Activated T-helper 2 cell treated with anti-CD3 and anti-CD28 coated beads, Interferon-gamma antibody, Interleukin-2, Interleukin-4, amounts not matched to agents 10 μg/mL and 5 μg/mL and 100 μg/mL, durations not matched to agents 14 hours and 24 hours and 36 hours (primary cell): ENCODE measurements at regions not wholly inside any gene's neighbourhood (a gene's known extent, or its start where the extent isn't known, plus 50 kb on each side); places are given as distances from the start of the nearest gene placed in this dataset.

Experiments
- DNase-seq: peaks from one replicate; pipeline ENCODE4 v3.0.0; 2021; ENCODE audit warnings: low spot score
- H3K27ac Mint-ChIP-seq: one replicate; pipeline ENCODE4 v1.8.0; 2021; ENCODE audit warnings: mixed read lengths
- H3K27me3 Mint-ChIP-seq: one replicate; pipeline ENCODE4 v1.8.0; 2021; ENCODE audit warnings: low read depth, mixed read lengths
- H3K36me3 Mint-ChIP-seq: one replicate; pipeline ENCODE4 v1.8.0; 2021; ENCODE audit warnings: low read depth, mixed read lengths
- H3K4me1 Mint-ChIP-seq: one replicate; pipeline ENCODE4 v1.8.0; 2021; ENCODE audit warnings: low read depth, mixed read lengths
- H3K4me3 Mint-ChIP-seq: one replicate; pipeline ENCODE4 v1.8.0; 2021; ENCODE audit warnings: low read depth, mild to moderate bottlenecking, moderate library complexity, mixed read lengths
- H3K9me3 Mint-ChIP-seq: one replicate; pipeline ENCODE4 v1.8.0; 2021; ENCODE audit warnings: mixed read lengths
- intact Hi-C: fragments of 100-400 bp; cut with micrococcal nuclease; formaldehyde crosslinking; loops from one replicate; pipeline ENCODE4 v1.15.1; 2023

DNA sequence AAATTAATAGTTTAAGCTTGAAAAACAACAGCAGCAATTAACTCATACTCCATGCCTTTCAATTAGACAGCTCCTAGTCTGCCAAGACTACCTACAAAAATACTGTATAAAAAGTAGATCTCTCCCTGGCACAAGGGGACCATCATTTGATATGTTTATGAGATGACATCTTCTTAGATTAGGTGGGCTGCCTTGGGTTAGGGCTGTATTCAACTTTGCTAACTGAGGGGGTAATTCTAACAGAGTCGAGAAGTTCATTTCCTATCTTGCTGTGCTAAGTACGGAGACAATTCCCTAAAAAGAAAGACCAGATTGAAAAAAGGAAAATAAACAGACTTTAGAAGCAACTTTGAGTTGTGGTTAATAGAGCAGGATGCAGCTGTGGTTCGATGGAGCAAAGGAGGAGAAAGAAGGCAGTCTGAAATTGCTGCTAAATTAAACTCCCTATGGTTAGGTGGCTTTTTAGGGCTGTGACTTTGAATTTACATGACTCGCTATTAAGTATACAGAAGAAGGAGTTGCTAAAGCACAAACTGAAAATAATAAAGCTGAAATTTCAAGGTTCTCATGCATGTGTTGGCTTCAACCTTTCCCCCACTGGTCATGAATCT, 75.4 kb downstream of the CDC7 start:
- Mint-ChIP-seq H3K27ac (no peak overlapping the region), H3K4me1 (peaks cover 30% of the 10 kb centered on the region), H3K4me3 (no peak overlapping the region)

DNA sequence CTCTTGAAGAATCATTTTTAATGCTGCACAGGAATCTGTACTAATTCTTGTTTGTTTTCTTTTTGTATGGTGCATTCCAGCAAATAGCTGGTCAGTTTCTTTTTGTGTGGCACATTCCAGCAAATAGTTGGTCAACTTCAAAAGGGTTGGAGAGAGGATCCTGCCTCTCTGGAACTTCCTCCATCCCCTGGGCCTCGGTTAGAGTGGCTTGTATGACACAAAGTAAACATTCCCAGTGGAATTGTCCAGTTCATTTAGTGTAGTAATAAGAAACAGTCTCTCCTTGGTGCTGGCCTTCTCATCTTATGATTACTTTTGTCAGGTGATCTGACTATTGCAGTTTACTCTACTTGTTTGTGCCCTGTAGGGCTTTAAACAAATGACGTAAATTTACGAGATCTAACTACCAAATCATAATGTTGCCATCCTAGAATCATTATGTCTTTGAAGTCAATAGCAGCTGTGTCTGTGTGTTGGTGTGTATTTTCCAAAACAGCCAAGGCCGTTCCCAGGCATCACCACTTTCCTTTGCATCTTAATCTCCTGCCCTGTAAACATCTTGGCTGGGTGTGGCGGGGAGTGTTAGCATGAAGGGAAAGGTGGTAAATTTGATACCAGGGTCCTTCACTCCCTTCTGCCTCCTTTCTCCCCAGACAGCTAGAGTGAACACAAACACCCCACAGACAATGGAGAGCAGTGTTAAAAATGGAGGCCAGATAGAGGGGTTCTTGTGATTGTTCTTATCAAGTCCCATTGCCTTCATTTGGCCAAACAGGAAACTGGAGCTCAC, 77.9 kb downstream of the CDC7 start:
- Mint-ChIP-seq H3K27me3 (peaks cover 3% of the 10 kb centered on the region), H3K4me3 (no peak overlapping the region), H3K9me3 (peaks cover under 1% of the 10 kb centered on the region), H3K27ac (no peak overlapping the region), H3K36me3 (no peaks in the 10 kb centered on the region), H3K4me1 (peaks cover 21% of the 10 kb centered on the region)
- no peak for DNase-seq
- intact Hi-C loops: no loop called here

More for the DNA sequence above, 75.4 kb downstream of the CDC7 start:
- DNase-seq: no peak
- intact Hi-C loops: no loop called here
- peaks cover 3% of the 10 kb centered on the region for H3K27me3 Mint-ChIP-seq
- no peaks in the 10 kb centered on the region for H3K36me3 Mint-ChIP-seq
- peaks cover 3% of the 10 kb centered on the region for H3K9me3 Mint-ChIP-seq

DNA sequence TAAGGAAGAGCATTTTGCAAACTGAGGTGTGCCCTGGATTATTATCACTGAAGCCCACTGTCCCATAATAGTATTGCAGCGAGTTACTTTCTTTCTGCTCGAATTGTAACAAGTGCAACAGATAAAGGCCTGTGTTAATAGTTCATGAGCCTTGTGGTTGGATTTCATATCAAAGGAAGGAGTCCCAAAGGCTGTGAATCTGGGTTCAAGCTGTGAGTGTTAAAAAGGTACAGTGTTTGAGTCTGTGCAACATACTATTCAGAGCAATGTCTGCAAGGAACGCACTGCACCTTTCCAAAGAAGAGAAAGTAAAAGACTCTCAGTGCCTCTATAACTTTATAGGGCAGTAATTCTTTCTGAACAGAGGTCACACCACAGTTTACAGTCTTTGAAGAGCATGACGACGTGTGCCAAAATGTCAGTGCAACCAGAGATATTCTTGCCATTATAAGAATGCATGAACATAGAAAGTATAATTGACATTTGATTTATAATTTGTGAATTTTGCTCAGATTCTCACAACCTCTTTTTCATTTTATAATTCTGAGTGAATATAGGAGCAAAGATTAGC, 79.1 kb downstream of the CDC7 start:
- H3K4me3 Mint-ChIP-seq: no peak overlapping the region

DNA sequence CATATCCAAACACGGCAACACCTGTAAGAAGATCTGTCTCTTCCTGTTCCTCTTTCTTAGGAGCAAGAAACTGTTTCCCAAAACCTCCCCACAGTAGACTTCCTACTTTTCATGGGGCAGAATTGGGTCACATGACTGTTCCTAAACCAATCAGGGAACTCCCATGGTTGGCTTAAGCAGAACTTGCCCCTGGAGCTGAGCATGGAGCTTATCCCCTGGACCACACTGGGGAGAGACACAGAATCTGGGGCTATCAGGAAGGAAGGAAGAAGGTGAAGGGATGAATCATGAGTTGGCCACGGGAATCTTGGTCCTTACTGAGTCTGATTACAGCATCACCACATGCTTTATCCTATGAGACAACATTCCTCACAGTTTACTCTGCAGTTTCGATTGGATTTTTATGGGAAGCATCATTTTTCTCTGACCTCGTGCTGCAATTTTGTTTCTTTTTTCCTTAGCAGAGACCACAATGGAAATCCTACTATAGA, 81.8 kb downstream of the CDC7 start:
- H3K9me3 Mint-ChIP-seq: no peaks in the 10 kb centered on the region
- intact Hi-C loops: no loop called here
- H3K27me3 Mint-ChIP-seq: peaks cover 2% of the 10 kb centered on the region
- no peaks in the 10 kb centered on the region for H3K36me3 Mint-ChIP-seq
- no peak overlapping the region for H3K4me3 Mint-ChIP-seq
- H3K27ac Mint-ChIP-seq: no peak overlapping the region
- no peak for DNase-seq
- peaks cover 18% of the 10 kb centered on the region for H3K4me1 Mint-ChIP-seq

More for the DNA sequence above, 79.1 kb downstream of the CDC7 start:
- peaks cover 23% of the 10 kb centered on the region for H3K4me1 Mint-ChIP-seq
- no peaks in the 10 kb centered on the region for H3K36me3 Mint-ChIP-seq
- no peak overlapping the region for H3K27ac Mint-ChIP-seq
- H3K9me3 Mint-ChIP-seq: no peaks in the 10 kb centered on the region
- intact Hi-C loops: no loop called here
- no peak for DNase-seq
- H3K27me3 Mint-ChIP-seq: peaks cover 3% of the 10 kb centered on the region

DNA sequence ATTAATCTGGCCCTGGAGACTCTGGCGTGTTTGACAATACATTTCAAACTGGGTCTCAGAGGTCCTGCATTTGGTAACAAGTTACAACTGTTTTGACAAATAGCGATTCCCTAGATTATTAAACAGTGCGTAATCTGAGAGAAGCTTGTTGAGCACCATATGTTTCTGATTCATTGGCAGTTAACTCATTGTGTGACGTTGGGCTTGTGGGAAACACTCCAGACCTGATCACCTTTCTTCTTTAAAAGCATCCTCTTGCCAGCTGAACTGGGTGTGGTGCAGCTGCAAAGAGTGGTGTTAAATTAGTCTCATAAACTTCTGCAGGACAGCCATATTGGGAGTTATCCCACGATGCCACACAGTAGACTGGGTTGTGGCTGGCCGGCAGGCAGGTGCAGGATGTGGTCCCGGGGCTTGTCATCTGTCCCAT, 82.7 kb downstream of the CDC7 start:
- no peak for DNase-seq
- Mint-ChIP-seq H3K4me3 (no peak overlapping the region), H3K9me3 (no peaks in the 10 kb centered on the region), H3K27me3 (peaks cover 2% of the 10 kb centered on the region), H3K36me3 (no peaks in the 10 kb centered on the region), H3K4me1 (peaks cover 18% of the 10 kb centered on the region), H3K27ac (no peak overlapping the region)
- intact Hi-C loops: no loop called here

DNA sequence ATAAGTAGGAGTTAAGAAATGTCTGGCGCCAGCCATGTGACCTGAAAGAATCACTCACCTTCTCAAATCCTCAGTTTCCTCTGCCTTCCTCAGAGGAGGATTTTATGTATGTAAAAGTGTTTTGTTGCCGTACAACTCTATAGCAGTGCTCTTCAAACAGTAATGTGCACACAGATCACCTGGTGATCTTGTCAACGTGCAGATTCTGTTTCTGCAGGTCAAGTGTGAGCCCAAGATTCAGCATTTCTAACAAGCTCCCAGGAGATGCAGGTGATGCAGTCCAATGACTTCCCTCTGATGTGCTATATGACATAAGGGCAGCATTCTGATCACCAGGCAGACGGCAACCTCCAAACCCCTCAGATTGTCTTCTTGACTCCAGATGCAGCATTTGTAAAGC, 83.7 kb downstream of the CDC7 start:
- Mint-ChIP-seq H3K4me3 (no peak overlapping the region), H3K27ac (no peak overlapping the region), H3K9me3 (no peaks in the 10 kb centered on the region), H3K36me3 (no peaks in the 10 kb centered on the region), H3K4me1 (peaks cover 18% of the 10 kb centered on the region), H3K27me3 (peaks cover 2% of the 10 kb centered on the region)
- no peak for DNase-seq
- intact Hi-C loops: no loop called here

DNA sequence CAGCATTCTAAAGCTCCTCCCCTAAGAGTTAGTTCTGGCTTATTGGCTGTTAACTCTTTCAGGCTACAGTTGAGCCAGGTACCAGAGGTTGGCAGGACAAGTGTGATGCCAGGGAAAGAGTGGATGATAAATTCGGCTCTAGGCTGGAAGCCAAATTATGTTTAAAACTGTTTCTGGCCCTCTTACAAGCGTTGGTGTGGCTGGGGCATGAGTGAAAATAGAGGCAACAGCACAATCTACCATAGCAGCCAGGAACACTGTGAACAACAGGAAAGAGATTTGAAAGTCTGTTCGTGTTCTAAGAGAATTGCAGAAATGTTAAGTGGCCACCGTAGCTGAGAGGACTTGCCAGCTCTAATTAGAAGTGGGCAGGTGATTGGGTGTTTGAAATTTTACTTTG, 84.2 kb downstream of the CDC7 start:
- no peak for DNase-seq
- Mint-ChIP-seq H3K4me1 (peaks cover 18% of the 10 kb centered on the region), H3K9me3 (no peaks in the 10 kb centered on the region), H3K4me3 (no peak overlapping the region), H3K27ac (no peak overlapping the region), H3K27me3 (no peaks in the 10 kb centered on the region), H3K36me3 (no peaks in the 10 kb centered on the region)
- intact Hi-C loops: no loop called here

DNA sequence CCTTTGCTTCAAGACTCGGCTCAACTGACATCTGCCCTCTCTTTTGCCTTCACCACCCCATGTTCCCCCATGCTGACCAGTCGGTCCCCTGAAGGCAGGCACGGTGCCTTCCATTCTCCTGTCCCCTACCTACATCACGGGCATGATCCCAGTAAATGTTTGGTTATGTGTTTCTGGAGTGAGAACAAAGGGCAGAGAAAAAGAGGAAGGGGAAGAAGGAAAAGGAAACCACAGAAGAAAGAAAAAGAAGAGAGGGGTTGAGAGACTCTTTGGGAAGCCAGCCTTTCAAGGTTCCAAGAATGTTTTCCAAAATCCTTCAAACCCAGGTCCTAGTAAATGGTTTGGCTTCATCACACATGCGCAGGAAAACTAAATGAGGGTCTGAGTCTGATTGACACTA, 84.9 kb downstream of the CDC7 start:
- Mint-ChIP-seq H3K4me1 (peaks cover 15% of the 10 kb centered on the region), H3K9me3 (no peaks in the 10 kb centered on the region), H3K27ac (no peak overlapping the region), H3K4me3 (no peak overlapping the region), H3K36me3 (no peaks in the 10 kb centered on the region), H3K27me3 (no peaks in the 10 kb centered on the region)
- intact Hi-C loops: no loop called here
- DNase-seq: no peak

DNA sequence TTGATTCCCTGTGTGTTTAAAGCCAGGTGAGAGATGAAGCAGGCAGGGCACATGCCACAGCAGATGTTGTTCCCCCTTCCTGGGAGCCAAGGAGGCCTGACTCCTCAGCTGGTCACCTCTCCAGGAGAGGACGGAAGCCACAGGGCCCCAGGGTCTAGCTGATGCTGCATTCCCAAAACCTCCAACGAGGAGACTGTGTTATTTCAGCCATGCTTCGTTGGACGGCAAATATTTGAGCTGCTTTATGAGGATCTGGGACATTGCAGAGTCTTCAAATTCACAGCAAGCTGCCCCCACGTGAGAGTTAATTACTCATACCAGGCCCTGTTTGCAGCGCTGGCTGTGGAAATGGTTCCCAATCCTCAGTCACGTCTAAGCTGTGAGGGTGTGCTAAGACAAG, 85.3 kb downstream of the CDC7 start:
- Mint-ChIP-seq H3K4me3 (no peak overlapping the region), H3K27me3 (no peaks in the 10 kb centered on the region), H3K4me1 (peaks cover 18% of the 10 kb centered on the region), H3K36me3 (no peaks in the 10 kb centered on the region), H3K9me3 (no peaks in the 10 kb centered on the region), H3K27ac (no peak overlapping the region)
- DNase-seq: no peak
- intact Hi-C loops: no loop called here

DNA sequence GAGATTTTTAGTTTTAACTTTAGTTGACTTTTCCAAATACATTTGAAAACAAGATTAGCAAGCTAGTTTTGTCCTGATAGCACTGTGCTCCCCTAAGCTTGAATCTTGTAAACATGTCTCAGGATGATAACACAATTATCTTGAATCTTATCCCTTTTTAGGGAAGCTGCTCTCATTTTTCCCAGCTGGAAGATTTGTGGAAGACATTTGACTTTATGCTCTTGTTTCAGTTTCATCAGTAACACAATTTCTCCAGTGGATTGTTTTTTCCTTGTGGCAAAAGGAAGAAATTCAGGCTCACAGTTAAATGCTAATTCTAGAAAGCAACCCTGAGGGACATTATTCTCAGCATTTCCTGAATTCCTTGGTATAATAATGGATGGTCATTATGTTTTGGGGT, 88.8 kb downstream of the CDC7 start:
- Mint-ChIP-seq H3K4me1 (peaks cover 36% of the 10 kb centered on the region), H3K4me3 (no peak overlapping the region), H3K27me3 (no peaks in the 10 kb centered on the region), H3K27ac (no peak overlapping the region), H3K36me3 (no peaks in the 10 kb centered on the region), H3K9me3 (no peaks in the 10 kb centered on the region)
- DNase-seq: no peak
- intact Hi-C loops: no loop called here

DNA sequence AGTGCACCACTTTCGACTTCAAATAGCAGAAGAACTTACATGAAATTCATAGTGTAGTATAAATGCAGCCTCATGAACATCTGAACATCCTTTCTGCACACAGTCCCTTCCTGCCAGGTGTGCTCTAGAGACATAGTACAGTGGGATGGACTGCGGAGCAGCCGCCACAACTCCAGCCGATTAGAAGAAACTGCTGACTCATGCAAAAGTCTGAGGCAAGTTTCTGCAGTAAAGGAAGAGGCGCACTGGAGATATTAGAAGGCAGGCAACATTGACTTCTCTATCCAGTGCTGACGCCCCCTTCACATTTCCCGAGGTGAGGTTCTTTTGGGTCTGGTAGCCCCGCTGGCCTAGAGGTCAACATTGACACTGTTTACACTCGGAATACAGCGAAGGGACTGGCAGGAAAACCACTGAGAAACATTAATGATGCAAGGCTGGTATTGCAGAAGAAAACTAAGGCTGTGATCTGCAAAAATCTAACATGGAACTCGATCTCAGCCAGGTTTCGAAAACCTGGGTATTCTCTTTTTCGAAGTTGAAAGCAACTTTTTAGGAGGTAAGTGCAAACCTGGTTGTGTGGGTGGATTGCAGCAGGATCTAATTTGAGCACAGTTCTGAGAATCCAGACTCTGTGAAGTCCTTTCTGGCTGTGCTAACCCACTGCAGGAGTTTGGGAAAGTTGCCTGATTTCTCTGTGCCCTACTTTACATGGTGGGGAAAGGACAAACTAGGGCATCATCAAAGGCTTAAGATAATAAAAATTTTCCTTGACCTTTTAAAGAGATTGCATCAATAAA, 90.7 kb downstream of the CDC7 start:
- intact Hi-C loops: loop anchor here (1.0 to 5.0 kb wide), 4 partner anchors 35 to 161 kb away; no protein-coding TSS in a partner anchor
- DNase-seq: peak; percentile 16
- Mint-ChIP-seq H3K4me3 (peak overlapping the region; percentile 45), H3K36me3 (no peaks in the 10 kb centered on the region), H3K9me3 (no peaks in the 10 kb centered on the region), H3K27ac (peak overlapping the region; percentile 82), H3K27me3 (no peaks in the 10 kb centered on the region), H3K4me1 (peaks cover 35% of the 10 kb centered on the region)

DNA sequence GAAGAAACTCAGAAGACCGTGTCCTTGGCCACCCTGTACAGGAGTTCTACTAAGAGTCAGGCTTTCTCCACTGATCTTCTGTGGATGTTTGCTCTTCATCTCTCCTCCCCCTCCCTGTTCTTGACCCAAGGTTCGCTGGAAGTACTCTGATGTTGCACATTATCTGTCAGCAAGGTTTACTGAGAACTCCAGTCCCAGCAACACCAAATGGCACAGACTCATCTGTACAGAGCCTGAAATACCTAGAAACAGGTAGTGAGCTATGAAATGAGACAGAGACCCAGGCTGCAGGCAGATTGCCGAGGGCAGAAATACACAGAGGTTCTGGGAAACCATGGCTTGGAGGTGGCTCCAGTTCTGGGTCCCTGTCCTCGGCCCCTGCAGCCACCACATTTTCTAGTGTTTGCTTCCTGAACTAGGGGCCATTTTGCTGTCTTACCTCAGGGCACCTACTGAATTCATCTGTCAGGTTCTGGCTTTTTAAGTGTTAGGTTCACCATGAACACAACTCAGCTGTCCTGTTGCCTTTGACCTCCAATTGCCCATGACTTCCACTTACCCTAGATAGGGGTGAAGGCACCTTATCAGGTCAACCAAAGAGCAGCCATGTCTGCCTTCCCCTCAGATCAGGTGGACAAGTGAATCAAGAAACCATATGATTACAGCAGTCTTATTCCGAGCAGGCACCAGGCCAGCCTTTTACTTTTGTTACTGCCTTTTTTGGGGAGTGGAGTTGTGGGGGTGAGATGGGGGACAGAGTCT, 92.2 kb downstream of the CDC7 start:
- intact Hi-C loops: loop anchor here (5.0 kb wide), 3 partner anchors 71 to 159 kb away; no protein-coding TSS in a partner anchor
- DNase-seq: no peak
- H3K36me3 Mint-ChIP-seq: no peaks in the 10 kb centered on the region
- H3K27ac Mint-ChIP-seq: peak overlapping the region; percentile 82
- peaks cover 44% of the 10 kb centered on the region for H3K4me1 Mint-ChIP-seq
- peak overlapping the region; percentile 45 for H3K4me3 Mint-ChIP-seq
- no peaks in the 10 kb centered on the region for H3K27me3 Mint-ChIP-seq
- H3K9me3 Mint-ChIP-seq: no peaks in the 10 kb centered on the region
